PC-3 (cell line): ENCODE measurements at regions not wholly inside any gene's neighbourhood (a gene's known extent, or its start where the extent isn't known, plus 50 kb on each side); places are given as distances from the start of the nearest gene placed in this dataset.
A peak's percentile ranks its signal among the peaks of the same experiment; 100 is the strongest.

ENCODE experiments used
- ATAC-seq: fragments of 200-7000 bp; cut with Tn5 transposase; 2 replicates; pipeline ENCODE4 v1.9.1; 2020; ENCODE audit warnings: mild to moderate bottlenecking, moderate library complexity
- BruUV-seq: library from RNA; stranded (reverse); fragments of 400-500 nt; replicated peaks from 2 replicates; lab custom pipeline; 2021; lab: Mats Ljungman, UMichigan
- CTCF ChIA-PET: fragments of 300-600 bp; sonication (Branson Sonifier 250); formaldehyde crosslinking; loops from one replicate; lab custom pipeline; 2022; ENCODE audit warnings: antibody characterized with exemption; lab: Charles Lee
- POLR2A ChIA-PET: fragments of 300-600 bp; sonication (Branson Sonifier 250); formaldehyde crosslinking; loops from one replicate; lab custom pipeline; 2022; ENCODE audit warnings: antibody characterized with exemption; ENCODE audit not compliant: unreplicated experiment; lab: Charles Lee
- DNase-seq: peaks from one replicate; pipeline ENCODE4 v3.0.0-alpha.2; 2015
- H2AFZ ChIP-seq: fragments of 300-600 bp; sonication (generic); 2 replicates; pipeline ENCODE4 v1.6.0; 2016; ENCODE audit warnings: antibody characterized with exemption, low read length
- H3F3A ChIP-seq: fragments of 300-600 bp; sonication (generic); one replicate; pipeline ENCODE4 v1.6.0; 2017; ENCODE audit warnings: antibody characterized with exemption, low read length, control low read depth, mild to moderate bottlenecking; ENCODE audit not compliant: unreplicated experiment
- H3K27ac ChIP-seq: fragments of 300-600 bp; sonication (generic); 2 replicates; pipeline ENCODE4 v1.5.1; 2016; ENCODE audit warnings: mild to moderate bottlenecking, low read length
- H3K27me3 ChIP-seq: fragments of 300-600 bp; sonication (generic); 2 replicates; pipeline ENCODE4 v1.6.1; 2016; ENCODE audit warnings: low read length, mixed read lengths
- H3K36me3 ChIP-seq: fragments of 300-600 bp; sonication (generic); 2 replicates; pipeline ENCODE4 v1.6.1; 2016; ENCODE audit warnings: low read depth, mixed run types, low read length, mixed read lengths
- H3K4me1 ChIP-seq: fragments of 300-600 bp; sonication (generic); 2 replicates; pipeline ENCODE4 v1.5.1; 2016; ENCODE audit warnings: low read length; ENCODE audit not compliant: insufficient read depth
- H3K4me2 ChIP-seq: fragments of 300-600 bp; sonication (generic); 2 replicates; pipeline ENCODE4 v1.6.0; 2016; ENCODE audit warnings: low read length
- H3K4me3 ChIP-seq: fragments of 300-600 bp; sonication (generic); 2 replicates; pipeline ENCODE4 v1.5.1; 2016; ENCODE audit warnings: mild to moderate bottlenecking, low read length, mixed read lengths
- H3K79me2 ChIP-seq: fragments of 300-600 bp; sonication (generic); 2 replicates; pipeline ENCODE4 v1.6.1; 2017; ENCODE audit warnings: low read length, mixed read lengths
- H3K9ac ChIP-seq: fragments of 300-600 bp; sonication (generic); 2 replicates; pipeline ENCODE4 v1.6.0; 2016; ENCODE audit warnings: mild to moderate bottlenecking, low read length
- H3K9me2 ChIP-seq: fragments of 300-600 bp; sonication (generic); replicated peaks from 2 replicates; pipeline ENCODE4 v1.6.1; 2016; ENCODE audit warnings: mixed run types, low read length, mixed read lengths
- H3K9me3 ChIP-seq: fragments of 300-600 bp; sonication (generic); 2 replicates; pipeline ENCODE4 v1.6.1; 2016; ENCODE audit warnings: low read length, mixed read lengths
- H4K20me1 ChIP-seq: fragments of 300-600 bp; sonication (generic); 2 replicates; pipeline ENCODE4 v1.6.1; 2016; ENCODE audit warnings: low read length, mixed read lengths
- EZH2 ChIP-seq: fragments of 300-600 bp; sonication (generic); IDR thresholded peaks from one replicate; pipeline ENCODE4 v1.6.1; 2017; ENCODE audit warnings: antibody characterized with exemption, mild to moderate bottlenecking, low read length; ENCODE audit not compliant: unreplicated experiment
- EZH2phosphoT487 ChIP-seq: fragments of 300-600 bp; sonication (generic); IDR thresholded peaks from 2 replicates; pipeline ENCODE4 v1.6.1; 2018; ENCODE audit warnings: mild to moderate bottlenecking, antibody characterized with exemption, low read length, borderline replicate concordance
- intact Hi-C: fragments of 100-400 bp; cut with micrococcal nuclease; formaldehyde crosslinking; loops from 2 replicates; pipeline ENCODE4 v1.9.0; 2023
- TF ChIP-seq, protein P1 (sequence below): fragments of 300-600 bp; sonication (generic); conservative IDR thresholded peaks from 2 replicates; pipeline ENCODE4 v1.5.1; 2017; ENCODE audit warnings: antibody characterized with exemption, low read depth, mild to moderate bottlenecking, low read length

DNA sequence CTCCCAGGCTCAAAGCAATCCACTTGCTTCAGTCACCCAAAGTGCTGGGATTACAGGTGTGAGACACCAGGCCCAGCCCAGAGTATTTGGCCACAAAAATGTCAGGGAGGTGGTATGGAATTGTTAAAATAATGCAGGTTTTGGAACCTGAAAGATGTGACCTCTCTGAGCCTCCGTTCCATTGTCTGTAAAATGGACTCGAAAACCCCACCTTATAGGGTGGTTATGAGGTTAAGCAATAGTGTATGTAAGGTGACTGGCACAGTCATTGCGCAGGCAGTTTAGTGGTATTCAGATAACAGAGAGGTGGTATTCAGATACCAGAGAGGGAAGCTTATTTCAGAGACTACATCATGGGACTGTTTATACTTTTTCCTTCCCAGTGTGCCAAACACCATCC is 52.5 kb upstream of the PRSS23 start:
- no TSS peak for BruUV-seq
- Histone ChIP-seq H2AFZ (no peak overlapping the region), H3F3A (peaks cover 3% of the 10 kb centered on the region), H3K4me2 (no peak overlapping the region), H3K9me2 (no peaks in the 10 kb centered on the region), H3K9me3 (no peaks in the 10 kb centered on the region), H3K4me1 (peaks cover 24% of the 10 kb centered on the region), H4K20me1 (no peaks in the 10 kb centered on the region), H3K27ac (no peak overlapping the region), H3K79me2 (no peaks in the 10 kb centered on the region), H3K9ac (no peak overlapping the region), H3K36me3 (no peaks in the 10 kb centered on the region), H3K27me3 (no peaks in the 10 kb centered on the region), H3K4me3 (no peak overlapping the region)
- ATAC-seq (no peak), DNase-seq (no peak)
- ChIA-PET CTCF (no interaction called here), POLR2A (interaction anchor here (0.6 kb wide), 1 partner anchor 62 kb away, joined by 3 read pairs; no protein-coding TSS in a partner anchor)
- intact Hi-C loops: no loop called here
- no peak for TF ChIP-seq EZH2phosphoT487
- TF ChIP-seq, protein P1, sequence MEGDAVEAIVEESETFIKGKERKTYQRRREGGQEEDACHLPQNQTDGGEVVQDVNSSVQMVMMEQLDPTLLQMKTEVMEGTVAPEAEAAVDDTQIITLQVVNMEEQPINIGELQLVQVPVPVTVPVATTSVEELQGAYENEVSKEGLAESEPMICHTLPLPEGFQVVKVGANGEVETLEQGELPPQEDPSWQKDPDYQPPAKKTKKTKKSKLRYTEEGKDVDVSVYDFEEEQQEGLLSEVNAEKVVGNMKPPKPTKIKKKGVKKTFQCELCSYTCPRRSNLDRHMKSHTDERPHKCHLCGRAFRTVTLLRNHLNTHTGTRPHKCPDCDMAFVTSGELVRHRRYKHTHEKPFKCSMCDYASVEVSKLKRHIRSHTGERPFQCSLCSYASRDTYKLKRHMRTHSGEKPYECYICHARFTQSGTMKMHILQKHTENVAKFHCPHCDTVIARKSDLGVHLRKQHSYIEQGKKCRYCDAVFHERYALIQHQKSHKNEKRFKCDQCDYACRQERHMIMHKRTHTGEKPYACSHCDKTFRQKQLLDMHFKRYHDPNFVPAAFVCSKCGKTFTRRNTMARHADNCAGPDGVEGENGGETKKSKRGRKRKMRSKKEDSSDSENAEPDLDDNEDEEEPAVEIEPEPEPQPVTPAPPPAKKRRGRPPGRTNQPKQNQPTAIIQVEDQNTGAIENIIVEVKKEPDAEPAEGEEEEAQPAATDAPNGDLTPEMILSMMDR: no peak
- no peak for TF ChIP-seq EZH2

DNA sequence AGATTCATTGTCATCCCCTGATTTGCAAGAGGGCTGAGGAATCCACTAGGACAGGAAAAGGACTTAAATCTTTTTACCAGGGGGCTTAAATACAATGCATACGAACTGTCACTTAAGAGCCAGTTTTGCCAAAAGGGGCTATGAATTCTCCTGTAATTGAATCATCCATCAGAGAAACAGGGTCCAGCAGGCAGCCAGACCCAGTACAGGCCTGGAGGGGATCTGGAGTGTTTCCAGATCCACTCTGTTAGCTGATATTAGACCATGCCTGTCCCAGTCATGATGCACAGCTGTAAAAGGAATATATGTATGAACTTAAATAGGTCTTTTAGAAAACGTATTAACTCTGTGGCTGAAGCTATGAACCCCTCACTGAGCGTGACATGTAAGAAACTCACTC is 53.8 kb upstream of the PRSS23 start:
- no TSS peak for BruUV-seq
- H3K4me2 ChIP-seq: no peak overlapping the region
- H3K27ac ChIP-seq: no peak overlapping the region
- no peaks in the 10 kb centered on the region for H3K9me3 ChIP-seq
- H3K4me1 ChIP-seq: peaks cover 35% of the 10 kb centered on the region
- H3K4me3 ChIP-seq: no peak overlapping the region
- POLR2A ChIA-PET: interaction anchor here (0.7 kb wide), 1 partner anchor 114 kb away, joined by 7 read pairs; no protein-coding TSS in a partner anchor
- H3F3A ChIP-seq: peaks cover 5% of the 10 kb centered on the region
- intact Hi-C loops: no loop called here
- no peaks in the 10 kb centered on the region for H4K20me1 ChIP-seq
- CTCF ChIA-PET: no interaction called here
- no peaks in the 10 kb centered on the region for H3K36me3 ChIP-seq
- no peaks in the 10 kb centered on the region for H3K9me2 ChIP-seq
- H3K27me3 ChIP-seq: no peaks in the 10 kb centered on the region
- no peak for TF ChIP-seq EZH2phosphoT487
- no peak for TF ChIP-seq EZH2
- TF ChIP-seq, protein P1: no peak
- no peak overlapping the region for H2AFZ ChIP-seq
- no peak overlapping the region for H3K9ac ChIP-seq
- H3K79me2 ChIP-seq: no peaks in the 10 kb centered on the region
- ATAC-seq (no peak), DNase-seq (no peak)

DNA sequence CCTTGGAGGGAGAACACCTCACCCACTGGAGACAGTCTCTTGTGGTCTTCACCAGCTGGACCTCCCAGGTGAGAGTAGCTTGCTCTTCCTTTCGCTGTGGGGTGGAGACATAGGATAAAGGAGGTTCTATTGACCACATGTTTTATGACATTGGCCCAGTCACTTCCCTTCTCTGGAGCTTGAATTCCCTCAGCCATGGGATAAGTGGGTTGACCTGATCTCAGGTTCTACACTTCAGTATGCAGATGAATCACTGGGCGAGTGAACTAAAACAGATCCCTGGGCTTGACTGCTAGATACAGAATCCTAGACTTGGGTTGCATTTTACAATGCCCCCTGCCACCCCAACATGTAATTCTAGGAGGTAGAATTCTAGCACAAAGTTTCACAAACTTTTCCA is 54.8 kb upstream of the PRSS23 start:
- no peak for TF ChIP-seq EZH2
- TF ChIP-seq EZH2phosphoT487: no peak
- TF ChIP-seq, protein P1: no peak
- POLR2A ChIA-PET: interaction anchor here (0.7 kb wide), 1 partner anchor 113 kb away, joined by 7 read pairs; no protein-coding TSS in a partner anchor
- no peak overlapping the region for H3K4me3 ChIP-seq
- H2AFZ ChIP-seq: no peak overlapping the region
- H3K9ac ChIP-seq: no peak overlapping the region
- ATAC-seq: no peak
- no peaks in the 10 kb centered on the region for H3K27me3 ChIP-seq
- DNase-seq: peak; percentile 24
- no TSS peak for BruUV-seq
- H4K20me1 ChIP-seq: no peaks in the 10 kb centered on the region
- no peaks in the 10 kb centered on the region for H3K79me2 ChIP-seq
- H3K27ac ChIP-seq: no peak overlapping the region
- peaks cover 10% of the 10 kb centered on the region for H3F3A ChIP-seq
- H3K4me1 ChIP-seq: peaks cover 44% of the 10 kb centered on the region
- intact Hi-C loops: no loop called here
- no peaks in the 10 kb centered on the region for H3K36me3 ChIP-seq
- CTCF ChIA-PET: no interaction called here
- H3K9me2 ChIP-seq: no peaks in the 10 kb centered on the region
- H3K9me3 ChIP-seq: no peaks in the 10 kb centered on the region
- H3K4me2 ChIP-seq: no peak overlapping the region
